Esophagus (tissue), 2 donors: ENCODE measurements at regions not wholly inside any gene's neighbourhood (a gene's known extent, or its start where the extent isn't known, plus 50 kb on each side); places are given as distances from the start of the nearest gene placed in this dataset.
"Not testable (repeated sequence)": the region's sequence is repeated elsewhere in the genome, so short reads cannot be mapped to it uniquely, and the experiment has no call there.

ENCODE experiments used
- H3K27ac ChIP-seq, 2 donors: one replicate each; pipeline ENCODE4 v1.5.1; 2013; ENCODE audit warnings: low read depth in 2 of 2, mild to moderate bottlenecking in 2 of 2, inconsistent platforms in 1 of 2, low read length in 1 of 2, moderate library complexity in 1 of 2
- H3K27me3 ChIP-seq, 2 donors: one replicate each; pipeline ENCODE4 v1.6.1; 2013; ENCODE audit warnings: low read length in 2 of 2, control low read depth in 1 of 2, mild to moderate bottlenecking in 1 of 2; ENCODE audit not compliant: insufficient read depth in 2 of 2, control insufficient read depth in 1 of 2
- H3K36me3 ChIP-seq, 2 donors: one replicate each; pipeline ENCODE4 v1.6.1; 2013; ENCODE audit warnings: low read length in 1 of 2; ENCODE audit not compliant: control insufficient read depth in 2 of 2, insufficient read depth in 2 of 2
- H3K4me1 ChIP-seq, 2 donors: one replicate each; pipeline ENCODE4 v1.6.1; 2013; ENCODE audit warnings: low read length in 1 of 2; ENCODE audit not compliant: control insufficient read depth in 2 of 2, insufficient read depth in 2 of 2
- H3K4me3 ChIP-seq, 2 donors: one replicate each; pipeline ENCODE4 v1.5.1; 2013; ENCODE audit warnings: low read length in 2 of 2, mild to moderate bottlenecking in 2 of 2, low read depth in 1 of 2, moderate library complexity in 1 of 2
- H3K9me3 ChIP-seq, 2 donors: one replicate each; pipeline ENCODE4 v1.6.1; 2013; ENCODE audit warnings: mild to moderate bottlenecking in 2 of 2, low read depth in 1 of 2, low read length in 1 of 2, moderate library complexity in 1 of 2; ENCODE audit not compliant: control insufficient read depth in 2 of 2, insufficient read depth in 1 of 2
- WGBS, 2 donors: extraction: QIAGEN DNeasy Blood & Tissue Kit; methylation state at CpG; one replicate each; pipeline ENCODE4 v1.1.7; 2013; 5-methylcytosine and 5-hydroxymethylcytosine counted together
- donor health status: healthy with polysubstance abuse.
- donor health status: Bipolar disorder and iron deficiency.

DNA sequence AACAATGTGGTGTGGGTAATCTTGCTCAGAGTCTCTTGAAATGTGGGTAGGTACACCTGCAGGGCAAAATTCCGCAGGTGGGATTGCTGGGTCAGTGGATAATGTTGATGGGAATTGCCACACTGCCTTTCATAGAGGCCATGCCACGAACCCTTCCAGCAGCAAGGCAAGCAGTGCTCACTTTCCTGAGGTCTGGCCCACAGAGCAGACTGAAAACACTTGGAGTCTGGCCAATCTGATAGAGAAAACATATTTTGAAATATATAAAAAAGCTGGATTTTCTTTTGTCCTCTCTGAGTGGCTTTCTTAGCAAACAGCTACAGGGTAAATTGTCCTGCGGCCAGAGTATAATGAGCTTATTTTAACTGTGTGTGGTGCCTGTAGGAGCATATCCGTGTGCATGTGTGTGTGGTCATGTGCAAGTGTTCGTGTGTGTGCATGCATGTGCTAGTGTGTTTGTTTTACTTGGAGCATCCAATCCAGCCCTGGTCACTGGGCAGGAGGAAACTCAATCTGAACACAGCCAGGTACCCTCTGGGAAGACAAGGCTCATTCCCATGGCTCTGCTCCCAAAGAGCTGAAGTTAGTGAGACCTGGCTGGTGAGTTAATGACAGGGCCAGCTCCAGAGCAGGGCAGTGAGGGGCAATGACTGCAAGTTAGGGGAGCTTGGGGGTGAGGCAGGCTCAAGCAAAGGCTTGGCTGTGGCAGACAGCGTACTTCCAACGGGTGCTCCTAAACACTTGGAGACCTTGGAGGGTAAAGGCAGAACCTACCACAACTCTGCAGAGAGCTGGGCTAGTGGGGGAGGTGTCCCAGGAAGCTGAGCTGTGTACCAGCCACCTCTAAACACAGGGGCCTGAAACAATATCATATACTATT, 91.3 kb downstream of the PLXNA1 start:
- Histone ChIP-seq H3K4me3 (no peak overlapping the region), H3K27me3 (peaks cover 0 to 3% of the 10 kb centered on the region in 2 donors), H3K27ac (peak overlapping the region; percentile 72 to 85), H3K36me3 (no peaks in the 10 kb centered on the region), H3K4me1 (peaks cover 20 to 43% of the 10 kb centered on the region in 2 donors), H3K9me3 (peaks cover 0 to 2% of the 10 kb centered on the region in 2 donors)
- 49 to 58% methylated on average over 7 of the region's 7 CpGs for WGBS, 2 donors

DNA sequence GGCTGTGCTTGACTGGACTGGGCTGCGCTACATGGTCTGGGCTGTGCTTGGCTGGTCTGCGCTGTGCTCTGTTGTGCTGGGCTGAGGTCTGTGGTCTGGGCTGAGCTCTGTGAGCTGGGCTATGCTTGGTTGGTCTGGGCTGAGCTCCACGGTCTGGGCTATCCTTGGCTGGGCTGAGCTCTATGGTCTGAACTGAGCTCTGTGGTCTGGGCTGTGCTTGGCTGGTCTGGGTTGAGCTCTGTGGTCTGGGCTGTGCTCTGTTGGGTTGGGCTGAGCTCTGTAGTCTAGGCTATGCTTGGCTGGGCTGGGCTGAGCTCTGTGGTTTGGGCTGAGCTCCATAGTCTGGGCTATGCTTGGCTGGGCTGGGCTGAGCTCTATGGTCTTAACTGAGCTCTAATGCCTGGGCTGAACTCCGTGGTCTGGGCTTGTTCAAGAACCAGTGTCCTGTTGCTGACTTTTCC, 92.0 kb downstream of the PLXNA1 start:
- Histone ChIP-seq H3K36me3 (no peaks in the 10 kb centered on the region), H3K9me3 (peaks cover 0 to 2% of the 10 kb centered on the region in 2 donors), H3K4me3 (no peak overlapping the region), H3K27me3 (peaks cover 0 to 1% of the 10 kb centered on the region in 2 donors), H3K27ac (peak overlapping the region; percentile 72 to 85), H3K4me1 (peaks cover 18 to 41% of the 10 kb centered on the region in 2 donors)
- 63 to 81% methylated on average over 4 of the region's 4 CpGs for WGBS, 2 donors

GRCh38 chr3:127076166-127076992, 93.5 kb downstream of the PLXNA1 start:
- H3K27ac ChIP-seq, H3K4me3 ChIP-seq, H3K36me3 ChIP-seq, H3K9me3 ChIP-seq, H3K27me3 ChIP-seq: not testable (repeated sequence)
- H3K4me1 ChIP-seq, result peaks cover 16 to 31% of the 10 kb centered on the region in 2 donors
- WGBS, 2 donors, result 93 to 97% methylated on average over 28 to 34 of the region's 34 CpGs

DNA sequence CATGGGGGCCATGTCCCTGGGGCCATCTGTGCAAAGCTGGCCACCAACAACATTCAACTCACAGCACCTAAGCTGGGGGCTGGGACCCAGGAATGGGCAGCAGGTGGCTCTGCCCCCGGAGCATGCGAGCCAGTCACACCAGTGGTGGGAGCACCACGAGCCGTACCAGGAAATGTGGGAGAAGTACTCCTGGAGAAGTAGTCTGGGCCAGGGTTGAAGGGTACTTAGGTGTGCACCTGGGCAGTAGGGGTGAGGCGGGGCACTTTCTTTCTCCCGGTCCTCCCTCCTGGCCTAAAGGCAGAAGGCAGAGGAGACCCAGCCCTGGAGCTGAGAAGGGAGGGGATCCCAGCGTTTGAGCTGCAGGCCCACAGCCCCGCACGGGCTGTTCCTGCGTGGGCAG, 94.2 kb downstream of the PLXNA1 start:
- no peak overlapping the region for H3K4me3 ChIP-seq
- 74 to 77% methylated on average over 10 of the region's 10 CpGs for WGBS, 2 donors
- H3K36me3 ChIP-seq, result no peaks in the 10 kb centered on the region
- peaks cover 10 to 26% of the 10 kb centered on the region in 2 donors for H3K4me1 ChIP-seq
- no peak overlapping the region for H3K27ac ChIP-seq
- H3K9me3 ChIP-seq, result peaks cover 0 to 2% of the 10 kb centered on the region in 2 donors
- H3K27me3 ChIP-seq, result no peaks in the 10 kb centered on the region

DNA sequence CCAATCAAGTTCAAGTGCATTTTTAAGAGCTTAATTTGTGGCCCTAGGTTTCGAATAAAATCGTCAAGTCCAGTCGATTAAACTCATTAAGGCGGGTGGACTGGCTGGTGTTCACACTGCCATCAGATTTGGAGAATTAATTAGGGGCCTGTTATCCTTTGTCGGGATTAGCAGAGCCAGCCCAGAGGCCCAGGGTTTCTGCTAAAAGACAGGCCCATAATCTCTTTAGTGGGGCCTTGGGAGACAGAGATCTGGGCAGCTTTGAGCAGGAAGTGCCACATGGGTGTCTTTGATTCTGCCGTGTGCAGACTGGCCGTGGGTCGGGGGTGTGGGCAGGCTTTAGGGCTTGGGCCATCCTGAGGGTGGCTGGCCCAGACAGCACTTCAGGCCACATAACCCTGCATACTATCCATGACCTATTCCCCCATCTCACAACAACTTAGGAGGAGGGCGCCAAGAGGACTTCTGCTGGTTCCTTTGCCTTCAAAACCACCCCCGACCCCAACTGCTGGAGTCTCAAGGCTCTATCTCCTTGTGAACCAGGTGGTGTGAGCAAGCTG, 94.7 kb downstream of the PLXNA1 start:
- H3K4me1 ChIP-seq, result peaks cover 8 to 21% of the 10 kb centered on the region in 2 donors
- H3K27me3 ChIP-seq, result no peaks in the 10 kb centered on the region
- H3K36me3 ChIP-seq, result no peaks in the 10 kb centered on the region
- WGBS, 2 donors, result 80 to 83% methylated on average over 10 of the region's 10 CpGs
- H3K4me3 ChIP-seq, result no peak overlapping the region
- H3K27ac ChIP-seq, result no peak overlapping the region
- peaks cover 0 to 2% of the 10 kb centered on the region in 2 donors for H3K9me3 ChIP-seq

DNA sequence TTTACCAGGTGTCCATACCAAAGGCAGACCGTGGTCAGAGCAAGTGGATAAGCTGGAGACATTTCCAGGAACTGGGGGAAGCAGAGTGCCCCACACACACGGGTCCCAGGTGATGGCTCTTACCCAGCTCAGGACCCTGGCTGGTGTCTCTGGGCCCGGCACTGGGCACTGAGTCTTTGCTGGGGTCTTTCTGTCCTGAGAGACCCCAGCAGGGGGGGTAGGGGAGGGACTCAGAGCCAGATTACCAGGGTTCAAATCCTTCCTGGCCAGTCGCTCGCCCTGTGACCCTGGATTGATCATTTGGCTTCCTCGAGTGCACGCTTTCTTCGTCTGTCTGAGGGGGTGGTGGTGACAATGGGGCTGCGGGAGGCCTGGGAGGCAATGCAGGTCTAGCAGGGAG, 95.7 kb downstream of the PLXNA1 start:
- H3K9me3 ChIP-seq, result peaks cover 0 to 2% of the 10 kb centered on the region in 2 donors
- no peak overlapping the region for H3K27ac ChIP-seq
- H3K36me3 ChIP-seq, result no peaks in the 10 kb centered on the region
- no peak overlapping the region for H3K4me3 ChIP-seq
- WGBS, 2 donors, result 86 to 97% methylated on average over 8 to 9 of the region's 9 CpGs
- H3K27me3 ChIP-seq, result no peaks in the 10 kb centered on the region
- peaks cover 0 to 11% of the 10 kb centered on the region in 2 donors for H3K4me1 ChIP-seq

- Histone ChIP-seq H3K27me3 (no peaks in the 10 kb centered on the region), H3K36me3 (no peaks in the 10 kb centered on the region), H3K27ac (no peak overlapping the region), H3K4me1 (peaks cover 0 to 11% of the 10 kb centered on the region in 2 donors), H3K9me3 (peaks cover 0 to 2% of the 10 kb centered on the region in 2 donors), H3K4me3 (no peak overlapping the region)
- 90 to 92% methylated on average over 5 of the region's 5 CpGs for WGBS, 2 donors
Measured at GRCh38 chr3:127079211-127079610, 96.3 kb downstream of the PLXNA1 start.

GRCh38 chr3:127081001-127081720, 98.2 kb downstream of the PLXNA1 start:
- peaks cover 0 to under 1% of the 10 kb centered on the region in 2 donors for H3K9me3 ChIP-seq
- H3K36me3 ChIP-seq, result no peaks in the 10 kb centered on the region
- no peaks in the 10 kb centered on the region for H3K27me3 ChIP-seq
- H3K4me1 ChIP-seq, result no peaks in the 10 kb centered on the region
- no peak overlapping the region for H3K27ac ChIP-seq
- 79 to 84% methylated on average over 12 of the region's 12 CpGs for WGBS, 2 donors
- H3K4me3 ChIP-seq, result no peak overlapping the region

DNA sequence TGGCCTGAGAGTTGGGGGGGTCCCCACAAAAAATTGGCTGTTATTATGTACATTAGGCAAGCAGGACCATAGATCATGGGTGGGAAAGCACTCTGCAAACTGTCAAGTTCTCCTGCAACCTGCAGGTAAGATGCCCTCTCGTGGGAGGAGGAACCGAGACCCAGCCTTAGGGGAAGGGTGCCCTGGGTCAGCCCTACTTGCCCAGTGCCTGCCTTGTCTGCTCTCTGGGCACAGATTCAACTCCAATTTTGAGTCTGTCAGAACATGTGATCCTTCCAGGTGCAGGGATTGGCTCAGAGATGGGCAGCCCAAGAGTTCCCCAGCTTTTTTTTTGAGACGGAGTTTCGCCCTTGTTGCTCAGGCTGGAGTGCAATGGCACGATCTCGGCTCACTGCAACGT, 99.2 kb downstream of the PLXNA1 start:
- Histone ChIP-seq H3K4me3 (no peak overlapping the region), H3K36me3 (no peaks in the 10 kb centered on the region), H3K27ac (no peak overlapping the region), H3K4me1 (no peaks in the 10 kb centered on the region), H3K9me3 (no peaks in the 10 kb centered on the region), H3K27me3 (no peaks in the 10 kb centered on the region)
- 87 to 90% methylated on average over 7 of the region's 7 CpGs for WGBS, 2 donors
